Tongue (tissue), 1 donor: ENCODE measurements at regions not wholly inside any gene's neighbourhood (a gene's known extent, or its start where the extent isn't known, plus 50 kb on each side); places are given as distances from the start of the nearest gene placed in this dataset.

Source experiments
- DNase-seq: peaks from one replicate; pipeline ENCODE4 v3.0.0-alpha.2; 2015

DNA sequence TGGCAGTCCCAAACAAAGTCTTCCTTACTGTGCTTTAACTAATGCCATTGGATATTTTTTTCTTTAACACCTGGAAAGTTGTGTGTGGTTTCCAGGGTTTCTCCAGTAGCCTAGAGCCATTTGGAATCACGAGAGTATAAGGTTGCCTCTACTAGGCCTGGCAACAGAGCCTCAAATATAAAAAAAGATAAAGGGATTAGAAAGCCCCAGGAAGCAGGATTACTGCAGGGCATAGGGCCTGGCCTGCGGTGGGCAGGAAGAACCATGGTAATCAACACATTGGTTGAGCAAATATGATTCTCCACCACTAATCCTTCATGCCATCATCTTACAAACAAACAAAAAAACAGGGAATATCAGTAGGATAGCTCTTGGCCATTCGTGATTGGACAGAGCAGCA lies 177.8 kb upstream of the GGTLC1 start:
- DNase-seq: no peak

- no peak for DNase-seq
Observed at GRCh38 chr20:24166123-24166381, 177.5 kb upstream of the GGTLC1 start.

DNA sequence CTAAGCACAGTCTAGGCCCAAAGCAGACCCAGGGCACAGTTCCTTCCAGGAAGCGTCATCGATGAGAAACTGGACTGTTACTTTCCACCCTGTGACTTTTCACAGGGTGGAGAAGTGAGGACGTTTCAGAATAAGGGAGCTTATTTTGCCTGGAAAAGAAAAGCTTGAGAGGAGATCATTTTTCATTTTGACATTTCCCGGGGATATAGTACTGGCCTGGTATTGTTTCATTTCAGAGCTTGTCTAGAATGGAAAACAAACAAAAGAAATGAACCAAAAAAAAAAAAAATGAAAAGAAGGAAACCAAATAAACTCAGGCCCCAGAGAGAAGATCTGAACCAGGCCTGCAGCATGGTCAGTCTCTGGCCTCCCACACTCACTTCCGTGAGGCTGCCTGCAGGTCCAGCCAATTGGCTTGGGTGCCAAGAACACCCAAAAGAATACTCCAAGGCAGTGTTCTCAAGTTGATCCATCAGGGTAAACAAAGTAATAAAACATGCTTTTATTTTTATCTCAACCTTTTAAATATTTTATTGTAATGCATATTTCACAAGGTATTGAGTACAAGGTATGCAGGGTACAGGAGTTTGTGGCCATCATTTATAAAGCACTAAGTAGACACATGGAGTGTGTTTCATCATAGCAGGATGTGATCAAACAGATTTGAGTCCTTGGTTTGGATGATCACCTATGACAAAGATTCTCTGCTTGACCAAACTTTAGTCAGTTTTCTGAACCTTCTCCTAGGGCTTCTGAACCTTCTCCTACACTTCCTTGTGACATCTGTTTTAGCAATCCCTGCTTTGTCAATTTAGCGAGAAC lies 176.9 kb upstream of the GGTLC1 start:
- peak; percentile 44 for DNase-seq

- DNase-seq: no peak
Observed at GRCh38 chr20:24164360-24164759, 175.8 kb upstream of the GGTLC1 start.

DNA sequence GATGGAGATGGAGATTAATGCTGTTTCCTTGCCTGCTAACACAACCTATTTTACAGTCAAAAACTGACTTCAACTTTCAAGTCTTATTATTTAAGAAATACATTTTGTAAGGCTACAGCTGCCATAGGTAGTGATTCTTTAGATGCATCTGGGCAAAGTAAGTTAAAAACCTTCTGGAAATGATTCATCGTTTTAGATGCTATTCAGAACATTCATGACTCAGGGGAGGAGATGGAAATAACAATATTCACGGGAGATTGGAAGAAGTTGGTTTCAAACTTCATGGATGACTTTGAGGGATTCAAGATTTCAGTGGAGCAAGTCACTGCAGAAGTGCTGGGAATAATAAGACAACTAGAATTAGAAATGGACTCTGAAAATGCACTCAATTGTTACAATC lies 174.9 kb upstream of the GGTLC1 start:
- no peak for DNase-seq

DNA sequence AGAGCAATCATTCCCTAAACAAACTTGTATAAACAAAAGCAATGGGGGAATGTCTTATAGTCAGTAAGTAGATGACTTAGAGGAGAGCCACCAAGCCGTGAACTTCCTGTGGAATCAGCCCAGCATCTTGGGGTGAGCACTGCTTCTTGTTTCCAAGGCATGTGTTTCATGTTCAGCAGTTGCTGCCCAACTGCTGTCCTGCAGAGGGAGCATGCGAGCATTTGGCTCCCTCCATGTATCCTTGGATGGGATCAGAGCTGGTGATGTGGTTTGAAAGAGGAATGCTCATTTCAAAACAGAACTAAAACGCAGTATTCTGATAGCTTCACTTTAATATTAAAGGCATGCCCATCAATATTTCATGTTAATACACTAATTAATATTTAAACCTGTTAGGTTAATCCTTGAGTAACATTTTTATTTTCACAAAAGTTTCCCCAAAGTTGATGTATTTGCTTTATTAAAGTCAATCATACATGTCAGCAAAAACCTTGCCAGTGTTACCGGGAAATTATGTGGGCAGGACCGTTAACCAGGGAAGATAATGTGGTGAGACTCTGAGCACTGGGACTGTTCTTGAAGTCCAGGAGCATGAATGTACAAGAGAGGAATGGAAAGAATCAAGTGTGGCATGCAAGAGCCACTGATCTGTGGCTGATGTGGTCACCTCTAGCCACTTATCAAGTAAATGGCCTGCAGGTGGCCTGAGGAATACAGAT lies 172.1 kb upstream of the GGTLC1 start:
- DNase-seq: peak; percentile 78

DNA sequence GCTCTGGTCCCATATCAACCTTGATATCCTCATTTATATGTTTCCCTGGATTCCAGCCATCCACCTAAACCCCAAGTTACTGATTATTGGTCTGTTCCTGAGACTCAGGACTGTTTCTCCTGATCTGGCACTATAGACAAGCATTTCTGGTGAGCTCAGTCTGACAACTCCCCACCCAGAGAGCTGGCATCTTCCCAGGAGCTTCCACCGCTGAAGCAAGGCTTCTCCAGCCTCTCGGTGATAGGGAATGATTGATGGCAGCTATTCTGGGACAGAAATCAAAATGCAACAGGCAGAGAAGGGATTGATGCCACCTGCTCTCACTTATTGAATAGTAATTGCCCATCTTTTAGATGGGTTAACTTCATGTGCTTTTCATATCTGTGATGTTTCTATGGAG lies 169.7 kb upstream of the GGTLC1 start:
- DNase-seq: peak; percentile 46

DNA sequence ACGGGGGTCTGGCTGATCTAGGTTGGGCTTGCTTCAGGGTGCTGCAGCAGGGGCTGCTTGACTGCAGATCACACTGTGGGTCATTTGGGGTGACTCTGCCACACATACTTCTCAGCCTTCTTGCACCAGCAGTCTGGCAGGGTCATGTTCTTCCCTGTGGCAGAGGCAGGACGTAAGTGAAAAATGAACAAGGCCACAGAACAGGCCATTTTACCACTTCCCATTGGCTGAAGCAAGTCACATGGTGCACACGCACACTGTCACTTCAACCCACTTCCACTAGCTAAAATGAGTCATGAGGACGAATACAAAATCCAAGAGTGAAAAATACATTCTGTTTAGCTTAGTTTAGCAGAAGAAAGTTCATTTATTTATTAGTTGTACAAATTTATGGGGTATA lies 168.6 kb upstream of the GGTLC1 start:
- no peak for DNase-seq

DNA sequence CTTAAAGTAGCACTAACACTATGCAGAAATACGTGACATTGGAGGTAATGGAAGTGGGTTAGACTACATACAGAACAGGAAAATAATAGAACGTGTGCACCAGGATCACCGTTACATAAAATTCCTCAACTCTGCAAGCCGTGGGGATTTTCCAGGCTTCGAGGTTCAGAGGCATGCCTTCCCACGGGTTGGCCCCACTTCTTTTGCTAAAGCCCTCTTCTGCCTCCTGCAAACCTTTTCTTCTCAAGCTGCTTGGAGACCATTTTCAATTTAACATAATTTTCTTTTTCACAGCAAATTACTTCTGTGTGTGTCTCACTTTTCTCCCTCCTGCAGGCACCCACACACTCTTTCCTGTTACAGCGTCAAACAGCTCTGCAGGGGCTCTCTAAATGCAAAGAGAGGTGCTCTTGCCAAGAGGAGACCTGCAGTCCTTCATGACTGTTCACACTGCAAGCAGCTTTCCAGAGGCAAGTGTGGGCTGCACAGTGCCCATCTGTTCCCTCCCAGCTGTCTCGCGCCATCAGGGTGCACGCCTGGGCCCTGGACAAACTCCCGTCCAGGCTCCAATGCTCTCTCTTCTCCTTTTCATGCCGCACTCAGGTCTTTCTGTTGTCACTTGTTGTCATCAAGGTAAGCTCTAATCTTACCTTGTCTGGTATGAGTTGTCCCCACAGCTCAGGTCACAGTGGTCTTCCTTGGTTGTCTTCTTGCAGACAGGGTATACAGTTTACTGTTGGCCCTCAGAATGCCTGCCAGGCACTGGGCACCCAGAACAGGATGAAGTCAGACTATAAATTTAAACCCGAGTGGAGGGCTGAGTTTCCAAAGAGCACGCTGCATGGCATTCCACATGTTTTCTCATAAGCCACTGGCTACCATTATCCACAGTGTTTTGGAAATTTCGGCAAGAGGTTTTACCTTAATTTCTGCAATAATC lies 164.8 kb upstream of the GGTLC1 start:
- DNase-seq: peak; percentile 66

DNA sequence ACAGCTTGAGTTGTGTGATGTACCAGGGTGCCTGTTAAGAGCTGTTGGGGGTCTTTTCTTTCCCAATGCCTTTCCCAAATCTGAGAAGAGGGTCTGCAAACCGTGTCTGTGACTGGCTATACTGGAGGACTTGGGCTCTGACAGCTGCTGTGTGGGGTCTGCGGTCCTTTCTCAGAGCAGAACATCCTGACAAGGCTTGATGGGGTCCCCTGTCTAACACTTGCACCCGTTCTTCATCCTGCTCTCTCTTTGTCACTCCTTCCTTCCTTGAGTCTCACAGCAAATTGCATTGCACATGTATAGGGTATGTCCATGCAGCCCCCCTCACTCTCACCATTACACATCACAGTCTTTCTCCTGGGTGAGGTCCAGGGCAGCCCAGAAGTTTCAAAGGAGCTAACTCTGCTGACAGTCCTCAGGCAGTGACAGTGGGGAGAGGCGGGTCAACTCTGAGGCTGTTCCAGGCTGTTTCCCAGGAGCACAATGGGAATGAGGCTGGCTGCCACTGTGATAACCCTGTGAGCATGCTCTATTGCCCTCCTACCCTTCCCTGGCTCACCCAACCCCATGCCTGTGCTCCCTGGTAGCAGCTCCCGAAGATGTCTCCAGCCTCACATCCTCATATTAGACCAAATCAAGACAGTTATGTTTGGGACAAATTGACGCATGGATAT lies 163.2 kb upstream of the GGTLC1 start:
- no peak for DNase-seq

GRCh38 chr20:24150406-24150805 lies 161.8 kb upstream of the GGTLC1 start:
- DNase-seq: no peak

DNA sequence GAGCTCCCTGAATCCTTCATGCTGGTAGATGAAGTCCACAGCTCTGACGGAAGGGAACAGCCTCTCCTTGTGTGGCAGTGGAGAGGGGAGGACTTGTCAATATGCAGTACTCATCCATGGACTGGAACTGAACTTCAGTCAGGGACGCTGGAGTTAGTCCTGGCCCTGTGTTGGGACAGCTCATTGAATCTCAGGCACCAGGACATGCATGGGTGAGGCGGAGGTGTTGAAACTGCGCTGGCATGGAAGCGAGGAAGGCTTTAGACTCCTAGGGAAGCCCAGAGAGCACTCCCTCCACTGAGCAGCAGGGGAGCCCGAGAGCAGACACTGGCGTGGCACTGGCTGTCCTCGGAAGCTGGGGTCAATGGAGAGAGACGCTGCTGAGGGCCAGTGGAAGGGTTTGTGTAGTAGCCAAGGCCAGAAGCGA lies 161.3 kb upstream of the GGTLC1 start:
- no peak for DNase-seq

DNA sequence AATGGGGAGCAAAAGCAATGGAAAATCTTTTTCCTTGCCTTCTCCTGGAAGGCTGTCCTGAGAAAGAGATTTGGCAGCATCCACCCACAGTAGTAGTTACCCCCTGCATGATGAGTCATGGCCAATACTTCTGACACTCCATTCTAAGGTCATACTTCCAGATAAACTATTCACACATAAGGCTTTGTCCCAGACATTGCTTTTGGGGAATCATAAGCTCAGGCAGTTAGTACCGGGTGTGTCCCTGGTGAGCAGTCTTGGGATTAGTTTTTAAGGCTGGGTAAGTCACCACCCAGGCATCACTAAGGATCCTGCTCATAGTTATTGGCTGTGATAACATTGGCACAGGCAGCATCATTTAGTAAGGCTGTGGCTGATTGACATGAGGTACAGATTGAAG lies 160.6 kb upstream of the GGTLC1 start:
- DNase-seq: no peak

- DNase-seq: peak; percentile 6
Observed at GRCh38 chr20:24148372-24148771, 159.8 kb upstream of the GGTLC1 start.

DNA sequence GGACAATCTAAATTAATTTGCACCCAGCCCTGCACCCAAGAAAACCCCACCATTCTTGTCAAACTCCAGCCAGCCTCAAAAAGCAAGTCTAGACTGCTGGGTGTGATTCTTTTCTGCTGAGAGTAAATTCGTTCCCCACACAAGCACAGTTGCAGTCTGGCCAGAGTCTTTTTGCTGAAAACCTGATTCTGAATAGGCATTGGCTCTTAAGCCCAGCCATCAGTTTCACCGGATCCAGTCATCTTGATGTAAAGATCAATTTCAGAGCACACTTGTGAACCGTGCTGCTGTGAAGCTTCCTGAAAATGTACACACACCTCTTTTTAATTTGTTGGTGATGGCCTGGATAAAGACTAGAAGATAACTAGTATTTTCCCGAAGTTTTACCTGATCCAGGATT lies 159.4 kb upstream of the GGTLC1 start:
- no peak for DNase-seq

DNA sequence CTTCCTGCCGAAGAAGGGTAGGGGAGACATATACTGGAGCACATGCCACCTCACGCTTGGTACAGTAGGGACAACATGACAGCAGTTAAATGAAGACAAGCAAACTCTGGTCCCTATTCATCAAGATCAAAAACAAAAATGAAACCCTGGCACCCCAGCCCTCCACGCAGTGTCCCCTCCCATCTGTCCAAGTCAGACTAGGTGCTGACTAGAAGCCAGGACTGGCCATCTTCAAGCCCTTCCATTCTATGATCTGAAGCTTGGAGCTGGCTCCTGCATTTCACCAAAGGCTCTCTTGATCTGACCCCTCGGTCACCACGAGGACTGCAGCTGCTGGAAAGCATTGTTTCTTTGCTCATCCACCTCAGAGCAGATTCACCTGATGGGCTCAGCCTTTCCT lies 158.9 kb upstream of the GGTLC1 start:
- no peak for DNase-seq

- DNase-seq: no peak
Observed at GRCh38 chr20:24146231-24146634, 157.7 kb upstream of the GGTLC1 start.

DNA sequence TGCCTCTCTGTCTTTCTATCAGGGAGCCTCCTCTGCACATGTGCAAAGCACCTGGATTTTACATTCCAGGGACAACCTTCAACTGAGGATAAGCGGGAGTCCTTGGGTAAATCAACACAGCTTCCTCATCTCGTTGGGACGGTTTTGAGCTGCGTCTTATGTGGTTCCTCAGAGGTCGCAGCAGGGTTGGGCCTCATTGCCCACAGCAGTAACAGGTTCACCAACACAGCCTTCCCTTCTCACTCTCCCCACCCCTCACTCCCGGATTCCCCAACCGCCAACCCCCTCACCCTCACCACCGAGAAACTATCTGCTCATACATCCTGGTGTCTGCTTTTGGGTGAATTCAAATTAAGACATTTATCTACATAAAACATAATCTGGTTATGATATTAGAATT lies 155.8 kb upstream of the GGTLC1 start:
- DNase-seq: no peak

DNA sequence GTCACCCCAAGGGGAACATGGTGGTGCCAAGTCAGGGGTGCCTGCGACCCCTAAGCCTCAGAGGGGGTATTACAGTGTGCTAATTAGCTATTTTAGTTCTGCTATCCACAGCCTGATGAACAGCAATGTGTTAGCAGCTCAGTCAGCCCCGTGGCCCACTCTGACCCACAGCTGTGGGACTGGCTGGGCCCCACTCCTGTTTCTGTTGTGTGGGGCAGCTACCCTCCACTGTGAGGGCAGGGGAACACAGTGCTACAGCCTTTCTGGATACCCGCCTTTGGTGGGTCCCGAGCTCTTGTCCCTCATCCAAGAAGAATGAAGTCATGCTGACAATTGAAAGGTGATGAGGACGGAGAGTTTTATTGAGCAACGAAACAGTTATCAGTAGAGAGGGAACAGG lies 152.5 kb upstream of the GGTLC1 start:
- DNase-seq: no peak

GRCh38 chr20:24139846-24140245 lies 151.3 kb upstream of the GGTLC1 start:
- DNase-seq: no peak

DNA sequence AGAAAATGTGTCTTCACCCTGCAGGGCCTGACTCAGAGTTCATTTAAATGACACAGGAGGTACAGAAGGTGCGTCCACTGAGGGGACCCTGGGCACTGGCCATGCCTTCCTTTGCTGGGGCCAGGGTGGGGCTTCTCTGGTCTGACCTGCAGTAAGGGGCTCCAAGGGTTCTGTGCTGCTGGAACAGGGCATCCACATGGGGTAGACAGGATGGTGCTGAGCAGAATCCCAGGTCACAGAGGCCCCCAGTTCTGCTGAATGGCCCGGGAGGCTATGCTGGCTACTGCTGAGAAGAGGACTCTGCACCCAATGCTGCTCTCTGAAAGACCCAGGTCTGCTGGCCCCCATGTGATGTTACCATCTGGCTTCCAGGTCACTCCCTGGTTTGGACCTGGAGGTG lies 150.4 kb upstream of the GGTLC1 start:
- DNase-seq: no peak

- DNase-seq: no peak
Observed at GRCh38 chr20:24138196-24138857, 149.7 kb upstream of the GGTLC1 start.
